GM12873 (cell line): ENCODE measurements at regions not wholly inside any gene's neighbourhood (a gene's known extent, or its start where the extent isn't known, plus 50 kb on each side); places are given as distances from the start of the nearest gene placed in this dataset.

Experiments used
- TF ChIP-seq, protein P1 (sequence below): IDR thresholded peaks from 2 replicates; pipeline ENCODE4 v1.5.1; 2012; ENCODE audit warnings: low read depth, mild to moderate bottlenecking, moderate library complexity, low read length, control low read depth; ENCODE audit not compliant: insufficient read depth; ENCODE audit errors: missing control alignments

DNA sequence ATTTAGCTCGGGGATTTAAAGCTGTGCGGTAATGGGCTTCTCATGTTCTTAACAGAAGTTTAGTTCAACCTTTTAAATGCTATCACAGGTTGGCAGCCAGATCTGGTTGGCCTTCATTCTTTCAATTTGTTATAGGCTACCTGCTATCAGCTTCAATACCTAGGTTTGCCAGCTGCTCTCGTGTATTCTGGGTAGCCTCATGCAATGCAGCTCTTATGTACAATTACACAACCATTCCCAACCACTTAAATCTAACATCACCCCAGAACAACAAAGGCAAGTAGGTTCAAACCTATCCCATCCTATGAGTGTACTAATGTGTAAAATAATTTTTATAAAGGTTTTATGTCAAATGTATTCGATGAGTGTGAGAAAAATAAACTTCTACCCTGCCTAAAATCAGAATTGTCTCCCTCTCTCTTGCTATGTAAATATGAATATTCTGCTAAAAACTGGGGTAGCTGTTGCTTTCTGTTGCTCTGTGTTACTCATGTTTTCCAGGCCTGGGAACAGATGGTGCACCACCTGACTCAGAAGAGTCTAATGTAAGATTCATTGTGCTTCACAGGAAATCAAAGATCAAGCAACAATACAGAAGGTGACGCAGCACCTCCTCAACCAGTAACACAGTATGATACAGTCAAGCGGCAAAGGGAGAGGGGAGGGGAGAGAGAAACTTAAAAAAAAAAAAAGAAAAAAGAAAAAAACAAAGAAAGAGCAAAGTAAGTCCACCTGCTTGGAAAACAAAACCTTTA lies 188.6 kb downstream of the ETV1 start:
- TF ChIP-seq, protein P1, sequence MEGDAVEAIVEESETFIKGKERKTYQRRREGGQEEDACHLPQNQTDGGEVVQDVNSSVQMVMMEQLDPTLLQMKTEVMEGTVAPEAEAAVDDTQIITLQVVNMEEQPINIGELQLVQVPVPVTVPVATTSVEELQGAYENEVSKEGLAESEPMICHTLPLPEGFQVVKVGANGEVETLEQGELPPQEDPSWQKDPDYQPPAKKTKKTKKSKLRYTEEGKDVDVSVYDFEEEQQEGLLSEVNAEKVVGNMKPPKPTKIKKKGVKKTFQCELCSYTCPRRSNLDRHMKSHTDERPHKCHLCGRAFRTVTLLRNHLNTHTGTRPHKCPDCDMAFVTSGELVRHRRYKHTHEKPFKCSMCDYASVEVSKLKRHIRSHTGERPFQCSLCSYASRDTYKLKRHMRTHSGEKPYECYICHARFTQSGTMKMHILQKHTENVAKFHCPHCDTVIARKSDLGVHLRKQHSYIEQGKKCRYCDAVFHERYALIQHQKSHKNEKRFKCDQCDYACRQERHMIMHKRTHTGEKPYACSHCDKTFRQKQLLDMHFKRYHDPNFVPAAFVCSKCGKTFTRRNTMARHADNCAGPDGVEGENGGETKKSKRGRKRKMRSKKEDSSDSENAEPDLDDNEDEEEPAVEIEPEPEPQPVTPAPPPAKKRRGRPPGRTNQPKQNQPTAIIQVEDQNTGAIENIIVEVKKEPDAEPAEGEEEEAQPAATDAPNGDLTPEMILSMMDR: no peak

DNA sequence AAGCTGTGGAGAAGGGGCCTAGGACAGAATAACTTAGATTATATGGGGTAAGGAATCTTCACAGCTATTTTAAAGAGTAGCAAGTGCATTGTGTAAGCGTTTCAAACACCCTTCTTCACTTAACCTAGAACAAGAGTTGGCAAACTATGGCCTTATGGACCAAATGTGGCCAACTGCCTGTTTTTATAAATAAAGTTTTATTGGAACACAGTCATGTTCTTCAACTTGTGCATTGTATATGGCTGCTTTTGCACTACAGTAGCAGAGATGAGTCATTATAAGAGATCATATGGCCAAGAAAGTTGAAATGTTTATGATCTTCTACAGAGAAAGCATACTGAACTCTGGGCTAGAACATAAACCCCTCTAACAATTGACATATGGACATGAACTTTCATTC lies 187.8 kb downstream of the ETV1 start:
- TF ChIP-seq, protein P1: no peak

DNA sequence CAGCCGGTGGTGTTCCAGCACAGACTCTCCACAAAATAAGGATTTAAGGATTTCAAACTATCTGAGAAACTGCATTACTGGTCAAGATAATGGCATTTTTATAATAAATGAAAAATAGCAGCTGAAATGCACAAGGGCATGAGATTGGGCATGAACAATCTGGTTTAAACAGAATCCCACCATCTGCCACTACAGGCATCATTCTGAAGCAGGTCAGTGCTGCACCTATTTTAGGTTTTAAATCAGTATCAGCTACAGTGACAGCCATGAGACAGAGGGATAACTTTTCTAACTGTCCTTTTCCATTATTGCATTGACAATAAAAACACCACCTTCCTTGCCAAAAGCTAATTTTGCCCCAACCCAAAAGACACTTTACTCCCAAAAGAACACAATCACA lies 186.8 kb downstream of the ETV1 start:
- TF ChIP-seq, protein P1: no peak

DNA sequence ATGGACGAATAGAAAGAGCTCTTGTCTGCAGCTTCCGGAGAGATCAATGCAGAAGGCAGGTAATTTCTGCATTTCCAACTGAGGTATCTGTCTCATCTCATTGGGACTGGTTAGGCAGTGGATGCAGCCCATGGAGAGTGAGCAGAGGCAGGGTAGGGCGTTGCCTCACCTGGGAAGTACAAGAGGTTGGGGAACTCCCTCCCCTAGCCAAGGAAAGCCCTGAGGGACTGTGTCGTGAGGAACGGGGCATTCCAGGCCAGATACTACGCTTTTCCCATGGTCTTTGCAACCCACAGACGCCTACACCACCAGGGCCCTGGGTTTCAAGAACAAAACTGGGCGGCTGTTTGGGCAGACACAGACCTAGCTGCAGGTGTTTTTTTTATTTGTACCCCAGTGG lies 186.3 kb downstream of the ETV1 start:
- TF ChIP-seq, protein P1: no peak

DNA sequence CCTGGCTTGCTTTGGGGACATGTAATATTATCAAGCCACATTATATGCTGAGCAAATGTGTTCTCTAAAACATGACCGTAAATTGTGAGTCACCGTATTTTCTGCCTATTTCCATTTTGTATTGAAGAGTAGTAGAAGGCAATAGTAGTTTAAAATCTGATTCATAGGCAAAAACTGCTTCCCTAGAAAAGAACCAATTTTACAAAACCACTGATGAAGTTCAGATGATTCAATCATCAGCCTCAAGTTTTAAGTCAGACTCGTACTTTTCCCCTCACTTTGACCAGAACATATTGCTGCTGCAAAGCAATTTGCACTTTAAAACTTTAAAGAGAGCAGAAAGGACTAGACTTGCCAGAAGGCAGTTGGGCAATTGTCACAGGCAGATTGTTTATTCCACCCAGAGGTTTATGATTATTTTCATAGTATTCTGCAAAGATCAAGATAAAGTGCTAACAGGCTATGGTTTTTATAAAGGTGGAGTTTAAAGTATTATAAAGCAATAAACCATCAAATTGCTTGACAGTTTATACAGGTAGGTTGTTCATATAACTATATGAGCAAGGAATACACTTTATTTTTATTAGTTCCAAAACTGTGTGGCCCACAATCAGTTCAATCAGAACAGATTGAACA lies 168.2 kb downstream of the ETV1 start:
- TF ChIP-seq, protein P1: no peak

DNA sequence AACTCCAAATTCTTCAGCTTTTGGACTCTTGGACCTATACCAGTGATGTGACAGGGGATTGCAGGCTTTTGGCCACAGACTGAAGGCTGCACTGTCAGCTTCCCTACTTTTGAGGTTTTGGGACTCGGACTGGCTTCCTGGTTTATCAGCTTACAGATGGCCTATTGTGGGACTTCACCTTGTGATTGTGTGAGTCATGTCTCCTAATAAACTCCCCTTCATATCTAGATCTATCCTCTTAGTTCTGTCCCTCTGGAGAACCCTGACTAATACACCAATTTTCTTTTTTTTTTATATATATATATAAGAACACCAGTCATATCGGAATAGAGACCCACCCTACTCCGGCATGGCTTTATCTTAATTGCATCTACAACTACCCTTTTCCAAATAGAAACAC lies 166.8 kb downstream of the ETV1 start:
- TF ChIP-seq, protein P1: no peak

DNA sequence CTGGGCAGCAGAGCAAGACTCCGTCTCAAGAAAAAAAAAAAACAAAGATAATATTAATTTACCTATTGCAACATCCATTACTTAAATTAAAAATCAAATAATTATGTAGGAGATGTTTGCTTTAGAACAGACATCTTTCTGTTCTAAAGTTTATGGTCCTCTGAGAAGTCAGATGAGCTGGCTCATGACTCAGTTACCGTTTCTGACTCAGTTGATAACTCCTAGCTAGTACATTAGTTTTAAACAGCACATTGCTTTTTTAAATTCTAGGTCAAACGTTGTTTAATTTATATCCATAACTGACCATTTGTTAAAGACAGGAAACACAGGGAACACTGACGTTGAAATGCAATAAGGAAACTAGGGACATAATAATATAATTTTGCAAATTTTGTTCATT lies 162.7 kb downstream of the ETV1 start:
- TF ChIP-seq, protein P1: no peak
